Fibroblast of lung (primary cell): ENCODE measurements at regions not wholly inside any gene's neighbourhood (a gene's known extent, or its start where the extent isn't known, plus 50 kb on each side); places are given as distances from the start of the nearest gene placed in this dataset.

Experiments used
- DNase-seq, 2 donors: peaks; one replicate each; pipeline versions ENCODE4 v3.0.0 to v3.0.0-alpha.2; 2010; ENCODE audit warnings: low read depth in 2 of 2
- H2AFZ ChIP-seq: 2 replicates; pipeline ENCODE4 v1.5.1; 2012; ENCODE audit warnings: low read length, control low read depth, inconsistent platforms
- H3K27ac ChIP-seq: 2 replicates; pipeline ENCODE4 v1.5.1; 2011; ENCODE audit warnings: low read length, control low read depth; ENCODE audit not compliant: insufficient read depth
- H3K27me3 ChIP-seq: 2 replicates; pipeline ENCODE4 v1.5.1; 2011; ENCODE audit warnings: mild to moderate bottlenecking, low read length; ENCODE audit not compliant: control insufficient read depth, insufficient read depth
- H3K36me3 ChIP-seq: 2 replicates; pipeline ENCODE4 v1.5.1; 2011; ENCODE audit warnings: low read length; ENCODE audit not compliant: control insufficient read depth, insufficient read depth
- H3K4me1 ChIP-seq: 2 replicates; pipeline ENCODE4 v1.5.1; 2011; ENCODE audit warnings: low read length; ENCODE audit not compliant: control insufficient read depth, insufficient read depth; ENCODE audit errors: extremely low read depth
- H3K4me2 ChIP-seq: 2 replicates; pipeline ENCODE4 v1.5.1; 2011; ENCODE audit warnings: low read length, control low read depth; ENCODE audit not compliant: insufficient read depth; ENCODE audit errors: extremely low read depth
- H3K4me3 ChIP-seq, 4 experiments: fragments of 200-600 bp in 1 of 4; sonication (generic) in 1 of 4; replicated peaks in 1 of 4; 2 replicates each; pipeline ENCODE4 v1.5.1; 2011 to 2016; ENCODE audit warnings: low read length in 4 of 4, low read depth in 3 of 4, mild to moderate bottlenecking in 3 of 4, control low read depth in 2 of 4, inconsistent platforms in 1 of 4, mixed read lengths in 1 of 4; ENCODE audit not compliant: insufficient read depth in 1 of 4; ENCODE audit errors: control extremely low read depth in 1 of 4
- H3K79me2 ChIP-seq: 2 replicates; pipeline ENCODE4 v1.5.1; 2012; ENCODE audit warnings: mild to moderate bottlenecking, low read length, inconsistent platforms; ENCODE audit not compliant: control insufficient read depth, insufficient read depth
- H3K9ac ChIP-seq: 2 replicates; pipeline ENCODE4 v1.5.1; 2011; ENCODE audit warnings: mild to moderate bottlenecking, low read length, control low read depth; ENCODE audit not compliant: insufficient read depth
- H3K9me3 ChIP-seq: 2 replicates; pipeline ENCODE4 v1.5.1; 2012; ENCODE audit warnings: low read depth, low read length; ENCODE audit not compliant: control insufficient read depth, insufficient read depth
- H4K20me1 ChIP-seq: 2 replicates; pipeline ENCODE4 v1.5.1; 2011; ENCODE audit warnings: low read length; ENCODE audit not compliant: control insufficient read depth, insufficient read depth; ENCODE audit errors: extremely low read depth
- CTCF ChIP-seq, 2 donors: IDR thresholded peaks in 1 of 2; conservative IDR thresholded peaks in 1 of 2; 1 replicate in 1 of 2; 2 replicates in 1 of 2; pipeline ENCODE4 v1.5.1; 2011 to 2012; ENCODE audit warnings: low read length in 2 of 2, control low read depth in 1 of 2, inconsistent platforms in 1 of 2, low read depth in 1 of 2, mild to moderate bottlenecking in 1 of 2
- EZH2 ChIP-seq: IDR thresholded peaks from 2 replicates; pipeline ENCODE4 v1.5.1; 2012; ENCODE audit warnings: low read length, control low read depth, mild to moderate bottlenecking; ENCODE audit errors: missing control alignments

DNA sequence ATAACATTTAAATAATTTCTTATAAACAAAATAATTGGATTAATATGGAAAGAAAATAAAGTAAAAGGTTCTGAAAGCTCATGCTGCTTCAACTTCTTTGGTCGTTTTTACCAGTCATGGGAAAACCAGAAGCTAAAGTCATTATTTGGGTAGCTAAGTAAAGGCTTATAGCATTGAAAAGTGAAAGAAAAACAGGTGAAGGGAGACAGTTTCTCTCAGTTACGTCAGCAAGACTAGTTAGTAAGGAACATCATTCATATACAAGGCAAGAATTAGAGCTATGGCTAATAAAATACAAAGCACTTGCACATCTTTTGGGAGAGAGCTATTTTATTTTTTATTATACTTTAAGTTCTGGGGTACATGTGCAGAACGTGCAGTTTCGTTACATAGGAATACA is 170.3 kb upstream of the SYT10 start:
- TF ChIP-seq EZH2 (no peak), CTCF (conservative IDR thresholded peaks at IDR 0.05 in 1 of 2, IDR thresholded peaks at IDR 0.05 in 1 of 2; ENCODE audit: low read depth in 1 of 2, low read length in 2 of 2) (no peak)
- no peaks in the 10 kb centered on the region for H3K36me3 ChIP-seq

GRCh38 chr12:33614630-33615029 is 175.0 kb upstream of the SYT10 start:
- no peak overlapping the region for H3K4me2 ChIP-seq
- no peak overlapping the region for H3K9ac ChIP-seq
- H2AFZ ChIP-seq = no peak overlapping the region
- no peaks in the 10 kb centered on the region for H3K27me3 ChIP-seq
- H3K4me3 ChIP-seq = no peak overlapping the region
- H3K36me3 ChIP-seq = no peaks in the 10 kb centered on the region
- no peaks in the 10 kb centered on the region for H3K79me2 ChIP-seq
- DNase-seq = no peak
- no peaks in the 10 kb centered on the region for H4K20me1 ChIP-seq
- no peak overlapping the region for H3K27ac ChIP-seq
- no peaks in the 10 kb centered on the region for H3K4me1 ChIP-seq
- TF ChIP-seq EZH2 (no peak), CTCF (conservative IDR thresholded peaks at IDR 0.05 in 1 of 2, IDR thresholded peaks at IDR 0.05 in 1 of 2; ENCODE audit: low read depth in 1 of 2, low read length in 2 of 2) (no peak)
- H3K9me3 ChIP-seq = no peaks in the 10 kb centered on the region

More for the DNA sequence above, 170.3 kb upstream of the SYT10 start:
- Histone ChIP-seq H4K20me1 (no peaks in the 10 kb centered on the region), H3K9ac (no peak overlapping the region), H3K9me3 (no peaks in the 10 kb centered on the region), H3K79me2 (no peaks in the 10 kb centered on the region), H3K4me3 (no peak overlapping the region), H3K27ac (no peak overlapping the region), H2AFZ (no peak overlapping the region), H3K4me2 (no peak overlapping the region), H3K27me3 (no peaks in the 10 kb centered on the region), H3K4me1 (no peaks in the 10 kb centered on the region)
- no peak for DNase-seq

GRCh38 chr12:33617218-33617617 is 177.6 kb upstream of the SYT10 start:
- Histone ChIP-seq H3K4me1 (no peaks in the 10 kb centered on the region), H3K9me3 (no peaks in the 10 kb centered on the region), H3K4me3 (no peak overlapping the region), H2AFZ (no peak overlapping the region), H3K9ac (no peak overlapping the region), H3K4me2 (no peak overlapping the region), H4K20me1 (no peaks in the 10 kb centered on the region), H3K27me3 (no peaks in the 10 kb centered on the region), H3K27ac (no peak overlapping the region), H3K79me2 (no peaks in the 10 kb centered on the region), H3K36me3 (no peaks in the 10 kb centered on the region)
- no peak for DNase-seq
- TF ChIP-seq EZH2 (no peak), CTCF (conservative IDR thresholded peaks at IDR 0.05 in 1 of 2, IDR thresholded peaks at IDR 0.05 in 1 of 2; ENCODE audit: low read depth in 1 of 2, low read length in 2 of 2) (no peak)
